Stimulated activated CD4-positive, alpha-beta T cell treated with anti-CD3 and anti-CD28 coated beads, Interleukin-1b, Interleukin-23, amount 100 ng/mL, for 48 hours (primary cell): ENCODE measurements at regions not wholly inside any gene's neighbourhood (a gene's known extent, or its start where the extent isn't known, plus 50 kb on each side); places are given as distances from the start of the nearest gene placed in this dataset.
"Not testable (repeated sequence)": the region's sequence is repeated elsewhere in the genome, so short reads cannot be mapped to it uniquely, and the experiment has no call there.

Experiments used
- DNase-seq: peaks from one replicate; pipeline ENCODE4 v3.0.0-alpha.2; 2020

DNA sequence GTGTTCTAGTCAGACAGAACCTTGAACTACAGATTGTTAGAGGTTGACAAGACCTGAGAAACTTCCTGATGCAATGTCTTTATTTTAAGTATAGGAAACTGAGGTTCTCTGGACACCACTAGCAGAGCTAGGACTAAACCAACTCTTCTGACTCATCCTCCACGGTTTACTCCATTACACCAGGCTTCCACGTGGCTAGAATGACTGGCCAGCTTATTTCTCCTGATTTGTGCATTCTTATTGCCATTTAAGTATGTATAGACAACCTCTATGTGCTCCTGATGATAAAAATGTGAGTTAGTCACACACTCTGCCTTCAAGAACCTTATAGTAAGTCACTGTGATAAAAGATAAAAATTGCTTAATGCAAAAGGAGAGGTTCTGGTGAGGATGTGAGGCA is 182.7 kb downstream of the MEX3B start:
- DNase-seq: no peak

DNA sequence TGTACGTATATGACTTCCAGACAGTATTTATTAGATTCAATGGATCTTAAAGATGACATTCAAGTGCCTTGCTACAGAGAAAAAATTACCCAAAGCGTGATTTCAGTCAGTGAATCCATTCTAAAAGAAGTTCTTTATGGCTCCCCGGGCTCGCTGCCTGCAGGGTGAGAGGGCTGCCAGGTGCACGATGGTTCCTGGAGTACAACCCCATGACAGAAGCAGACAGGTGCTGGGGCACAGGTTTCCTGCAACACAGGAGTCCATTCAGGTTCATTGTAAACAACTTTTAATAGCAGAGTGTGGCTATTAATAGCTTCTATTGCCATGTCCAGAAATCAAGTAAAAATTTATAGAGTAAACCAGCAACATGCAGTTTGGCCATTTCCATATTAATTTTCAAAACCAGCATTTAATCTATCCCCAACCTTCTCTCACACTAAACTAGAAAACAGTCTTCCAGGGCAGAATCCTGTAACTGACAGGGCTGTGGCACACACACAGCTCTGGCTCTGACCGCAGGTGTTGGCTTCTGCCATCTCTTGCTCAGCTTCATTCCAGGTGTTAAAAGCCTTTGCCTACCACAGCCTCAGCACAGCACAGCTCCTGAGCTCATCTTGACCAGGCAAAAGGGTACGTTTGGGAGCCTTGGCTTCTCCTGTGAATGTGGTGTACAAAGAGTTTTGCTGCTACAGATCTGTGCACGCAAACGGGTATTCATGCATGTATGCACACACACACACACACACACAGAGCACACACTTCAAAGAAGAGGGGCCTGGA is 185.9 kb downstream of the MEX3B start:
- DNase-seq: no peak

DNA sequence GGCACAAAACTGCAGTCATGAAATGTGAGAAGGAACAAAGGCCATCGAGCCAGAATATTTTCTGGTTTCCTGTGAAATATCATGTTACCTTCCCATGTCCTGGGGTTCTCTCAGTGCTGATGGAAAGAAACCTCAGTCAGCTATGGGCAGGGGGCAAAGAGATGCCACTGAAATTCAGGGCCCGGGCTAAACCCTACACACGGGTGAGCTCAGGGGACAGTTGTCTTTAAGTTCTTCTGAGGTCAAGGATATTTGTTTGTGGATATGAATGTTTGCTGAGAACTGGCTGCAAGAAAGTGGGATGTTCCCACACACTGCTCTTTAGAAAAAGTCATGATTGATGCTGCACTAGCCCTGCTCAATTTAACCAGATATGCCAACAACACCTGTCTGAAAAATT is 187.2 kb downstream of the MEX3B start:
- DNase-seq: no peak

DNA sequence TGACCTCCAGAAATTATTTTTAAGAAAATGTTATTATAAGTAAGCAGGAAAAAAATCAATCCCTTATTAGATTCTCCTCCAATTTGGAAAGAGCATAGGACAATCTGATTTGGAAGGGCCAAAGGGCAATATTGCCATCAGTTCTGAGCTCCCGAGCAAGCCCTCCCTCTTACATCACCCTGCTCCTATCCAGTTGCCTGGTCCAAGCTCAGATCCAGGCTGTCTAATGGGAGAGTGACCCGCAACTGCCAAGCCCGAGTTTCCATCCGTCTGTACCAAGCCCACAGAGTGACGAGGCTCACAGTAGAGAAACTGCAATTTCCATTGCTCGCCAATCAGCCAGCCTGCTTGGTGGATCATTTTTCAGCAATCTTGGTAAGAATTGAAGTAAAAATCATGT is 187.7 kb downstream of the MEX3B start:
- no peak for DNase-seq

DNA sequence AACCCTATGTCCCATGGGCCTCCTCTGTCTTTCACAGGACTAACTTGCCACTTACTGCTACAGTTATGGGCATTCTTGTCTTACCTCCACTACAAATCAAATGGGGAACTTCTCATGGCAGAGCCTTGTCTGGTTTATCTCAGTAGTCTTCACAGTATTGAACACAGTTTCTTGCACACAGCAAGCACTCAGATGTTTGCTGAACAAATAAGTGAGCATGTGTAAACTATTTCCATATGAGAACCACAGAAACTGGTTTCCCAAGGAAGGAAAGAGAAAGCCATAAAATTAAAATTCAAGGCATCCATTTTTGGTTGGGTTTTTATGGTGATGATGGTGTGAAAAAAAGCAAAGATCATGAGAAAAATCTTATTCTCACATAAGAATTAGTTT is 189.2 kb downstream of the MEX3B start:
- DNase-seq: no peak

DNA sequence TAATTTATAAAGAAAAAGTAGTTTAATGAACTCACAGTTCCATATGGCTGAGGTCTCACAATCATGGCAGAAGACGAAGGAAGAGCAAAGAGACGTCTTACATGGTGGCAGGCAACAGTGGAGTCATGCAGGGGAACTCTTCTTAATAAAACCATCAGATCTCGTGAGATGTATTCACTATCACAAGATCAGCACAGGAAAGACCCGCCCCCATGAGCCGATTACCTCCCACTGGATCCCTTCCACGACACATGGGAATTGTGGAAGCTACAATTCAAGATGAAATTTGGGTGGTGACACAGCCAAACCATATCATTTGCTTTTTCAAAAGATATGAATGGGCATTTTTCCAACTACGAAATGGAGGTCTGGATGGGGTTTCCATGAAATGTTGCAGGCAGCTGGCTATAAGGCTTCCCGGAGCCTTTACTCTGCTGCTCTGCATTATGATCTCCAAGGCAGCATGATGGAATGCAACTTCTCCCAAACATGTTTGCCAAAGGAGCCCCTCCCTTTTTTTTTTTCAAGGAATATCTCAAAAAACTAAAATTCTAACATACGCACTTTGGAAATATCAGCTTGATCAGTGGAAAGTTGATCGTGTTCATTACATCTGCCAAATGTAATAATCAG is 189.7 kb downstream of the MEX3B start:
- no peak for DNase-seq

DNA sequence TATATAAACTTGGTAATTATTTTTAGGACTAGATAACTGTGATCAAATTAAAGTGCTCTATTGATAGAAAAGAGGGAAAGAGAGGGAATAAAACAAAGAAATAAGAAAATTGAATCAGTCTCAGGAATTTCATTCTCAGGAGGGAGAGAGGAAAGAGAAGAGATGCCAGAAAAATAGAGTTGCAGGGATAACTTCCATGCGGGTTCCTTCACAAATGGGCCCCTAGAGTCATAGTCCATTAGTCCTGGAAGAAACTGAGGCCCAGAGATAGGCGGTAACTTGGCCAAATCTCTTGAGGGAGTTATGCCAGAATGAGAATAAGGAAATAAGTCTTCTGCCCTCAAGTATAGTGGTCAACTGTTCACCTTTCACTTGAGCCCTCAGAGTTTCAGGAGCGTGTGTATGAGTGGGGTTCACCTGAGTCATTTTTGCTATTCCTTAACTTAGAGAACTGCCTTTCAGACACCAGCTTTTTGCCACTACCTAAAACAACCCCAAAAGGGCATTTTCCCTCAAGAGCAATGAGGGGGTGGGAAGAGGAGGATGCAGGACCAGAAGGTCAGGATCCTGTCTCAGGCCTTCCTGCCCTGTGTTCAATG is 192.6 kb downstream of the MEX3B start:
- no peak for DNase-seq

DNA sequence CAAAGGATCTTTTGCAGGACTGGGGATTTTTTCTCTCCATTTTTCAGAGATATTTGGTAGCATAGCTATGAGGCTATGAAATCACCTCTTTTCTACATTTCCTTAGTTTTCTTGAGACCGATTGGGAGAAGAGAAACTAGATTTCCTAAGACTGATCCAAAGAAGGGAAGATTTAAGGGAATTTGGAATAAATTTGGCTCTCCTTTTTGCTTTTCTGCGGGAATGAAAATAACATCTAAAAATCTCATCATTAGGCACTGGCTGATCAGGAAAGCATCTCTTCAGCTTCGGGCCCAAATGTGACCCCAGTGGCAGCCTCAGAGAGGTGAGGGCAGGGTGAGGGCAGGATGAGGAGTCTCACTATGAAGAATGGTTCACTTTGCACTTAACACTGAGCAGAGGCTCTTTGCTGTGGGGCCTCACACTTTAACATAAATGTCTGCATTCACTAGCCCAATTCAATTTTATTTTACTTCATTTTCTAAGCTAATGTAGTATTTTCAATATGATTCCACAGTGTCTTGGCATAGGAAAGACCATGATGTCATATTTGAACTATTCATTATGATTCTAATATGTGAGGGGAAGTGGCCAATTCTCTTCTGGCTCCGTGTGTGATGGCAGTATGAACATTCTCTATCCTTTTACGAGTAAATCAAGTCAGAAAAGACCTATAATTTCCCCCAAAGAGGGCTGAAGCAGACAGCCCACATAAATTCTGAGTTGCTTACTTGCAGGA is 193.2 kb downstream of the MEX3B start:
- DNase-seq: no peak

DNA sequence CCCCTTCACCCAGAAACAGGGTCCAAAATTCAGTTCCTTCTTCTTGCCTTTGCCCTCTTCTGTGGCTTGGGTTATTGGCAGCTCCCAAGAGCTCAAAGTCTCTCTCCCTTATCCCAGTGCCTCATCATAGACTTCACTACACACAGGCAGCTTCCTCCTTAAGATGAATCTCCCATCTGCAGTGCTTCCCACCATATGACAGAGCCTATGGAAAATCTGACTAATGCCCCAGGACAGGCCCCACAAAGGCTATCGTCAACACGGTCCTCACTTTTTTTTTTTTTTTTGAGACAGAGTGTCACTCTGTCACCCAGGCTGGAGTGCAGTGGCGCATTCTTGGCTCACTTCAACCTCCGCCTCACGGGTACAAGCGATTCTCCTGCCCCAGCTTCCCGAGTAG is 194.1 kb downstream of the MEX3B start:
- DNase-seq: no peak

DNA sequence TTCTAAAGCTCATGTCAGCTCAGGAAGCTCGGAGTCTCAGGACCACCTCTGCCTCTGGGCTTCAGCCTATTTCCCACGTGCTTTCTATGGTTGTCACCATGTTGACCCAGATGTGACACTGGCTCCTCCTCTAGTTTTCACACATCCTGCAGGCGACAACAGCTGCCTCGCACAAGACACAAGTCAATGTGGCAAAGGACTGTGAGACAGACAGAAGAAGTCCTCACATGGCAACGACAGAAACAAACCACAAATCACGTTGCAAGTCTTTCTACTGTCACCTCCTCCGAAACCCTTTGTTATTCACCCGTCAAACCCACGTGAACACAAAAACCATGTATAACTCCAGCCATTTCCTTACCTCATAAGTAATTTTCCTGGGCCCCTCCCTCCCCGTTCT is 194.5 kb downstream of the MEX3B start:
- DNase-seq: no peak

DNA sequence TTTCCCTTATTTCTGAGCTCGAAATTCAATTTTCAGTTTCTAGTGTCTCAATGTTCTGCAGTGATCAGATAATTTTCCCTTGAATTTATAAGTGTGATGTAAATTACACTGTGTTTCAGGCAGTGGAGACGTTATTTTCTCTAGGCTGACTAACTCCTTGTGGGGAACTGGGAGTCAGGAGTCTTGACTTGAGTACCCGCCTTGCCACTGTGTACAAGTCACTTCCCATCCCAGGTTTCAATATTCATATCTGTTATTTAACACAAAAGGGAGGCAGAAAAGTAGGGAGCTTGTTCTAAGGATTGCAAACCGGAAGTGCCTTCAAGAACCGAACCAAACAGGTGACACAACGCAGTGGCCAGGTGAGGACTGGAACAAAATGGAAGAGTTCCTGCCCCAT is 196.5 kb downstream of the MEX3B start:
- no peak for DNase-seq

DNA sequence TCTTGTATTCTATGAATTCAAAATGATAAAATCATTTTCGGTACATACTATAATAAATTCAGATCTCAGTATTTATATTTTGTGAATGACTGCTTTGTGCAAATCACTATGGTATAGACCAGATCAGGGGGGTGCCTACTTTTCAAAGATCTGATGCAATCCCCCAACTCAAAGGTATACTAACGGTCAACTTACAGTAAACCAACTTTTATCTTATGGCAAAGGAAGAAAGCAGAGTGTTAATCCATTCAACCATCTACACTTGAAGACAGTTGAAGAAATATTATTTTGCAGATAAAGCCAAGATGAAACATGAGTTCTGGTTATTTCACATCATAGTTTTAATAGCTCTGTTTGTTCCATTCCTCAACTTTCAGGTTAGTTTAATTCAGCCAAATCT is 197.1 kb downstream of the MEX3B start:
- no peak for DNase-seq

DNA sequence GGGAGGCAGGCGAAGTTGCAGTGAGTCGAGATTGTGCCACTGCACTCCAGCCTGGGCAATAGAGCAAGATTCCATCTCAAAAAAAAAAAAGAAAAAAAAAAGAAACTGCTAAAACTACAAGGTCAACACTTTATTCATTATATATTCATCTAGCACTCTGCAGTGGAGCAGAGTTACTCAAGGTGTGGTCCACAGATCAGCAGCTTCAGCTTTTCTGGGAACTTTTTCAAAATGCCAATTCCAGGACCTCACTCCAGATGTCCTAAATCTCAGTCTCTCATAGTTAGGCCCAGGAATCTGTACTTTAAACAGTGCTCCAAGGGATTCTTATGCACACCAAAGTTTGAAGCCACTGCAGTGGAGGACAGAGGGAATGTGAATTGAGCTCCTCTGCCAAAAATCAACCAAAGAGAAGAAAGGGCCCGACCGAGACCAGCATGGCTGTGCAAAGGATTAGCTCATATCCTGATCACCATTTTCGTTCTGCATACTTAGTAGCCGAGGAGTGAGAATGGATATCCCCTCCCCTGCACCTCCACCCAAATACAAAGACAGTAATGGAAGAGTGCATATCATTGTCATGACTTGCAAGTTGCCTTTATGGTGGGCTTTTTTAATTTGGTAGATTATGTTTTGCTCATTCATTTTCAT is 201.9 kb downstream of the MEX3B start:
- no peak for DNase-seq

DNA sequence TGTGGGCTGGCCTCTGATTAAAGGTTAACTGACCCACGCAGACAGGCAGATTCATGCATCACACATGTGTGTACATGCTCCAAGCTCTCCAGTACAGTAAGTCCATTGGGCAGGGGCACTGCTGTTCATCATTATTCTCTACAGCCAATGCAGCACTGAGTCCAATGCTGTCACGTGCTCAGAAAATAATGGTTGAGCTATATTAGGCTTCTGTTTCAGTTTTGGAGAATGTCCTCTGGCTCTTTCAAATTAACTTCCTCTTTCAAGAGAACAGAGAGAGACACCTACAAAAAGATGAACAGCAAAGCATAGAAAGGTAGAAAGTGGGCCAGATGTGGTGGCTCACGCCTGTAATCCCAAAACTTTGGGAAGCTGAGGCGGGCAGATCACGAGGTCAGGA is 202.6 kb downstream of the MEX3B start:
- DNase-seq: no peak

DNA sequence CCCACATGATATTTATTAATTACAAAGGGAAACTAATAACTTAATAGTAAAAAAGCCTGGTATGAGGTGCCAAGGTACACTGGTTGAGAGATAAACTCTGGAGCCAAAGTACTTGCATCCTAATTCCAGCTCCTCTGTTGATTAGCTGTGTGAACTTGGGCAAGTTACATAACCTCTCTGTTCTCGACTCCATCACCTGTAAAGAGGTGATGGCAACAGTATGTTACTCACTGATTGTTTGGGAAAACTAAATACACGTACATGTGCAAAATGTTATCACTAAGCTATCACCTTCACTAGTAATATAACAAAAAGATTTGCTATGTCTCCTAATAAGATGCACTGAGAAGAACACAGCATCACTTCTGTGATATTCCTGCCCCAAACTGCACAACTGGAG is 206.4 kb downstream of the MEX3B start:
- no peak for DNase-seq

DNA sequence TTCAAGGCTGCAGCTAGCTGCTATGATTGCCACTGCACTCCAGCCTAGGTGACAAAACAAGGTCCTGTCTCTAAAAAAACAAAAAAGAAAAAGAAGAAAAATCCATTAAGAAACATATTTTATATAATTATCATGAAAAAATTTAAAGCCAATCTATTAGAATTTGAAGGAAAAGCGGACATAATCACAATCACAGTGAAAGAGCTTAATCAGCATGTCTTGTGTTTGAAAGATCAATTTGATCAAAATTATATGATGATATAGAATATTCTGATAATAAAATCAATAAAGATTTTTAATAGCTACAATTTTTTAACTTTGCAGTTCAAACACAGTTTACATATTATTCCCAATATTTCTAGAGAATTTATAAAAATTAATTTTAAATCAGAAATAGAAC is 210.1 kb downstream of the MEX3B start:
- no peak for DNase-seq

DNA sequence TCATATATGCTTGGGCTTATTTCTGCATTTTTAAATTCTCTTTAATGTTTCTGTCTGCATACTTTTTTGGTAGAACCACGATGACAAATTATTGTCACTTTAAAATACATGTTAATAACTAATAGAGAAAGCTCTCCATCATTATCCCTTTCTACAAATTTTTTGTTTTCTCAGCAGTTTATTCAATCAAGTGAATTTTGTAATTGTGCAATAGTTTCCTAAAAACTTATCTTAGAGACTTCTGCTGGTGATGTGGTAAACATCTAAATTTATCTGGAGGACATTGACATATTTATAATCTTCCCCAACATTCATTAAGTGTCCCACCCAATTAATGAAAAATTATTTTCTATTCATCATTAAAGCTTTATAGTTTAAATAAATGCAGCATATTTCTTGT is 215.3 kb downstream of the MEX3B start:
- no peak for DNase-seq

DNA sequence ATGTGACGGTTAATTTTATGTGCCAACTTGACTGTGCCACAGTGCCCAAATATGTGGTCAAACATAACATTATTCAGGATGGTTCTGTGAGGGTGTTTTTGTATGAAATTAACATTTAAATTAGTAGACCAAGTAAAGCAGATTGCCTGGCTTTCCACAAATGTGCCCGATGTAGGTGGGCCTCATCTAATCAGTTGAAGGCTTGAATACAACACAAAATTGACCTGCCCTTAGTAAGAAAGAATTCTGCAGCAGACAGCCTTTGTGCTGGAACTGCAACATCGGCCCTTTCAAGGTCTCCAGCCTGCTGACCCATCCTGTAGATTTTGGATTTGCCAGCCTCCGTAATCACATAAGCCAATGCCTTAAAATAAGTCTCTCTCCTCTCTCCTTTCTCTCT is 215.9 kb downstream of the MEX3B start:
- DNase-seq: no peak

DNA sequence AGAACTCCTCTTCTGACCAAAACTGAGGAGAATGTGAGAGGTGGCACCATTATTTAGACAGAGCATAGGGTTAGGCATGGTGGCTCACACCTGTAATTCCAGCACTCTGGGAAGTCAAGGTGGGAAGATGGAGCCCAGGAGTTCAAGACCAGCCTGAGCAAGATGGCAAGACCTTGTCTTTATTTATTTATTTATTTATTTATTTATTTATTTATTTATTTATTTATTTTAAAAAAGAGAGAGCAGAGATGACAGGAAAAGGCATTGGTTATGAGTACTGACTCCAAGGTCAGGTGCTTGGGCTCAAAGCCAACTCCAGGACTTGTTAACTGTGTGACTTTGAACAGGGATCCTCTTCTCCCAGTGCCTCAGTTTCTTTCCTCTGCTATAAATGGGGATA is 217.7 kb downstream of the MEX3B start:
- no peak for DNase-seq

DNA sequence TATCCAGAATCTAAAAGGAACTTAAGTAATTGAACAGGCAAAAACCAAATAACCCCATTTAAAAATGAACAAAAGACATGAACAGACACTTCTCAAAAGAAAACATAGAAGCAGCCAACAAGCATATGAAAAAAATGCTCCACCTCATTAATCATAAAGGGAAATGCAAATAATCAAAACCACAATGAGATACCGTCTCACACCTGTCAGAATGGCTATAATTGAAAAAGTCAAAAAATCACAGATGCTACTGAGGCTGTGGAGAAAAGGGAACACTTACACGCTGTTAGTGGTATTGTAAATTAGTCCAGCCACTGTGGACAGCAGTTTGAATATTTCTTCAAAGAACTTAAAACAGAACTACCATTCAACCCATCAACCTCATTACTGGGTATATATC is 220.7 kb downstream of the MEX3B start:
- DNase-seq: no peak

DNA sequence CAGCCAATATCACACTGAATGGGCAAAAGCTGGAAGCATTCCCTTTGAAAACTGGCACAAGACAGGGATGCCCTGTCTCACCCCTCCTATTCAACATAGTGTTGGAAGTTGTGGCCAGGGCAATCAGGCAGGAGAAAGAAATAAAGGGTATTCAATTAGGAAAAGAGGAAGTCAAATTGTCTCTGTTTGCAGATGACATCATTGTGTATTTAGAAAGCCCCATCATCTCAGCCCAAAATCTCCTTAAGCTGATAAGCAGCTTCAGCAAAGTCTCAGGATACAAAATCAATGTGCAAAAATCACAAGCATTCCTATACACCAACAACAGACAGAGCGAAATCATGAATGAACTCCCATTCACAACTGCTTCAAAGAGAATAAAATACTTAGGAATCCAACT is 223.2 kb downstream of the MEX3B start:
- not testable (repeated sequence) for DNase-seq

DNA sequence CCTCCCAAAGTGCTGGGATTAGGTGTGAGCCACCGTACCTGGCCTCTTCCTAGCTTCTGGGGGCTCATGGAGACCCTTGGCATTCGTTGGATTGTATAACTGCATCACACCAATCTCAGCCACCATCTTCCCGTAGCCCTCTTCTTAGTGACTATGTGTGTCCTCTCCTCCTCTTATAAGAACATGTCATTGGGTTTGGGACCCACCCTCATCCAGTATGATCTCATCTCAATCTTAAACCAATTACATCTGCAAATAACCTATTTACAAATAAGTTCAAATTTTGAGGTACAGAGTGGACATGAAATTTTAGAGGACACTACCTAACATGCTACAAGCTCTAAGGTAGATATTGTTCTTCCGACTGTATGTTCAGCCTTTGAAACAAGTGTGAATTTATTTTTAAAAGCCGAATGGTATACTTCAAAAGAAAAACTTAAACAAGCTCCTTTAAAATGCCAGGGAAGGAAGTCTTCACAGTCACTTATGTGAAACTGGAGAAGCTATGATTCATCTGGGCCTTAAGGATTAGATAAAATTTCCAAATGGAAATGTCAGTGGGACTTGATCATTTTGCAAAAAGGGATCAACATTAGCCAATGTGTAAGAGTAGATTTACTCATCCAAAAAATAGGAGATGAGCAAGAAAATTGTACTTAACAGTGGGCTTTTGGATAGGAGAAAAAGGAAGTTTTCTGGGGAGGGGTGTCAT is 225.7 kb downstream of the MEX3B start:
- DNase-seq: no peak
